Upper lobe of left lung (tissue), 4 donors: ENCODE measurements at regions not wholly inside any gene's neighbourhood (a gene's known extent, or its start where the extent isn't known, plus 50 kb on each side); places are given as distances from the start of the nearest gene placed in this dataset.

ENCODE experiments used
- POLR2A ChIP-seq, 4 donors: fragments of 450-650 bp; IDR thresholded peaks; one replicate each; pipeline ENCODE4 v1.5.1; 2016 to 2017; ENCODE audit warnings: antibody characterized with exemption in 4 of 4, mild to moderate bottlenecking in 2 of 4
- POLR2AphosphoS5 ChIP-seq, 2 donors: sonication (generic); formaldehyde crosslinking; IDR thresholded peaks; one replicate each; pipeline ENCODE4 v1.5.1; 2017; ENCODE audit warnings: antibody characterized with exemption in 2 of 2
- TF ChIP-seq, protein P1 (sequence below), 6 experiments: fragments of 450-650 bp in 4 of 6; fragments of 200-600 bp in 2 of 6; sonication (generic) in 2 of 6; IDR thresholded peaks; one replicate each; pipeline ENCODE4 v1.5.1; 2016 to 2019; ENCODE audit warnings: antibody characterized with exemption in 6 of 6

DNA sequence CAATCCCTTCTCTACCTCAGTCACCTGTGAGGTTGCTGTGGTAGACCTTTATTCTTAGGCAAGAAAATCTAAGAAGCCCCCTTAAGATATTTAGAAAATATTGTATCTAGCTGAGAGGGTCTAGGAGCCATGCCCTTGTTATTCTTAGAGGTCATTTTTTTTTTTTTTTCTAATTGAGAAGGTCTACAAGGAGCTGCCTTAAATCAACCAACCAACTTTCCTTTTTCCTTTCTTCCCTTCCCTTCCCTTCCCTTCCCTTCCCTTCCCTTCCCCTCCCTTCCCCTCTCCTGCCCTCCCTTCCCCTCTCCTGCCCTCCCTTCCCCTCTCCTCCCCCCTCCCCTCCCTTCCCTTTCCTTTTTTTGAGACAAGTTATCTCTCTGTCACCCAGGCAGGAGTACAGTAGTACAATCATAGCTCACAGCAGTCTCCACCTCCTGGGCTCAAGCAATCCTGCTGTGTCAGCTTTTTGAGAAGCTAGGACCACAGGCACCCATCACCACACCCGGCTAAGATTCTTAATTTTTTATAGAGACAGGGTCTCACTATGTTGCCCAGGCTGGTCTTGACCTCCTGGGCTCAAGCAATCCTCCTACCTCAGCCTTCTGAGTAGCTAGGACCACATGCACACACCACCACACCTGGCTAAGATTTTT is 668.4 kb upstream of the FBXO33 start:
- TF ChIP-seq, protein P1, sequence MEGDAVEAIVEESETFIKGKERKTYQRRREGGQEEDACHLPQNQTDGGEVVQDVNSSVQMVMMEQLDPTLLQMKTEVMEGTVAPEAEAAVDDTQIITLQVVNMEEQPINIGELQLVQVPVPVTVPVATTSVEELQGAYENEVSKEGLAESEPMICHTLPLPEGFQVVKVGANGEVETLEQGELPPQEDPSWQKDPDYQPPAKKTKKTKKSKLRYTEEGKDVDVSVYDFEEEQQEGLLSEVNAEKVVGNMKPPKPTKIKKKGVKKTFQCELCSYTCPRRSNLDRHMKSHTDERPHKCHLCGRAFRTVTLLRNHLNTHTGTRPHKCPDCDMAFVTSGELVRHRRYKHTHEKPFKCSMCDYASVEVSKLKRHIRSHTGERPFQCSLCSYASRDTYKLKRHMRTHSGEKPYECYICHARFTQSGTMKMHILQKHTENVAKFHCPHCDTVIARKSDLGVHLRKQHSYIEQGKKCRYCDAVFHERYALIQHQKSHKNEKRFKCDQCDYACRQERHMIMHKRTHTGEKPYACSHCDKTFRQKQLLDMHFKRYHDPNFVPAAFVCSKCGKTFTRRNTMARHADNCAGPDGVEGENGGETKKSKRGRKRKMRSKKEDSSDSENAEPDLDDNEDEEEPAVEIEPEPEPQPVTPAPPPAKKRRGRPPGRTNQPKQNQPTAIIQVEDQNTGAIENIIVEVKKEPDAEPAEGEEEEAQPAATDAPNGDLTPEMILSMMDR (IDR thresholded peaks at IDR 0.05) = no peak
- TF ChIP-seq POLR2AphosphoS5 (IDR thresholded peaks at IDR 0.05) (no peak), POLR2A (IDR thresholded peaks at IDR 0.05) (no peak)
